HG03520 (cell line): ENCODE measurements at regions not wholly inside any gene's neighbourhood (a gene's known extent, or its start where the extent isn't known, plus 50 kb on each side); places are given as distances from the start of the nearest gene placed in this dataset.
"Not testable (repeated sequence)": the region's sequence is repeated elsewhere in the genome, so short reads cannot be mapped to it uniquely, and the experiment has no call there.

Experiments
- ATAC-seq: cut with Tn5 transposase; IDR thresholded peaks from one replicate; pipeline ENCODE4 v1.9.1; 2021; ENCODE audit warnings: mild to moderate bottlenecking, moderate library complexity; ENCODE audit not compliant: unreplicated experiment

DNA sequence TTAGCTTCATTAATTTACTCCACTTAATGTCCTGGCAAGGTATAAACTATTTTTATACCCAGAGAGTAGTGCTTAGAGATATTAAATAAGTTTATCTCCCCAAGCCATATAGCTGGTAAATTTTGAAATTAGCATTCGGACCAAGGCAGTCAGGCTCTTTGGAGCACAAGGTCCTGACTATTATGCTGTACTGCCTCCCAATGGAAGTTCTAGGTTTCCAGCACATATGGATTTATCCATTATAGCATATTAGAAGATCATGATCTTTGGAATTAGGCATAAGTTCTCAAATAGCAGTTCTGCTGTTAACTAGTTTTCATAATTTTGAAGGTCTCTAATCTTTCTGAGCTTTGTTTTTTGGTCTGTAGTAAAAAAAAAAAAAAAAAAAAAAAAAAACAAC lies 835.3 kb upstream of the EPHA7 start:
- no peak for ATAC-seq

DNA sequence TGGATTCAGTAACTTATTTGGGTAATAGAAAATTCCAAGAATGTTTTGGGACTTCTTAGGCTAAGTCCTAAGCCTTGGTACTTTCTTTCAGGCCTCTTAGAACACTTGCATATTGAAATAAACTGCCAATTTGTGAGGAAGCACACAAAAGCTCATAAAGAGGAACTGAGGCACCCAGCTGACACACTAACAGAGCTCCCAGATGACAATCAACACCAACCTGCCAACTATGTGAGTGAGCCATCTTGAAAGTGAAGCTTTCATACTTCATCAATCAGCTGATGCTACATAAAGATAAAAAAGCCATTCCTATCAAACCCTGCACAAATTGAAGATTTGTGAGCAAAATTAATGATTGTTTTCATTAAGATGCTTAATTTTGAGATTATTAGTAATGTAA lies 832.5 kb upstream of the EPHA7 start:
- no peak for ATAC-seq

DNA sequence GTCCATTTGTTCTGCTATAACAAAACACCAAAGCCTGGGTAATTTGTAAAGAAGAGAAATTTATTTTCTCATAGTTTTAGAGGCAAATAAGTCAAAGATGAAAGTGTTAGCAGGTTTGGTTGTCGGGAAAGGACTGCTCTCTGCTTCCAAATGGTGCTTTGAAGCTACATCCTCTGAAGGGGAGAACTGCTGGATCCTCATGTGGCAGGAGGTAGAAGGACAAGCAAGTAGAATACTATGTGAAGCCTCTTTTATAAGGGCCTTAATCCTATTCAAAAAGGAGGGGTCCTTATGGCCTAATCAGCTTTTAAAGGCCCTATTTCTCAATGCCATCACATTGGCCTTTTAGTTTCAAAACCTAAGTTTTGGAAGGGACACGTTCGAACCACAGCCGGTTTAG lies 826.0 kb upstream of the EPHA7 start:
- ATAC-seq, result no peak

DNA sequence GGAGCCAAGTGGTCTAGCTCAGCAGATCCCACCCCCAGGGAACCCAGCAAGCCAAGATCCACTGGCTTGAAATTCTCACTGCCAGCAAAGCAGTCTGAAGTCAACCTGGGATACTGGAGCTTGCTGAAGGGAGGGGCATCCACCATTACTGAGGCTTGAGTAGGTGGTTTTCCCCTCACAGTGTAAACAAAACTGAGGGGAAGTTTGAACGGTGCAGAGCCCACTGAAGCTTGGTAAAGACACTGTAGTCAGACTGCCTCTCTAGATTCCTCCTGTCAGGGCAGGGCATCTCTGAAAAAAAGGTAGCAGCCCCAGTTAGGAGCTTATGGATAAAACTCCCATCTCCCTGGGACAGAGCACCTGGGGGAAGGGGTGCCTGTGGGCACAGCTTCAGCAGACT lies 819.5 kb upstream of the EPHA7 start:
- no peak for ATAC-seq

DNA sequence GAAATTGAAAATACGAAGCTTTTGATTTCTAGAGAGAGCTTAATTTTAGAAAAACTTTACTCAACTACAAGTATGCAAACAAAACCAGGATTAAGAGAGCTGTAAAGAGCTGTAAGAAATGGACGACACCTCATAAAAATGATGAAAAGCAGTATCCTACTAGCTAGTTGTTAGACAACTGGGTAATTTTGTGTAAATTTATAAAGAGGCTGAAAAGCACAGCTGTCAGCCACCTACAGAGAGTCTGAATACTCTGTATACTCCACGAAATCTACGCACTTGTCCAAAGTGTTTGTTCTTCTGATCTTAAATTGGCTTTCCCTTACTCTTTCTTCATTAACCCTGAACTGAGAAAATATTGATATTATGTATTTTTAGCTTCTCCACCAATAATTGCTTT lies 808.4 kb upstream of the EPHA7 start:
- ATAC-seq, result no peak

DNA sequence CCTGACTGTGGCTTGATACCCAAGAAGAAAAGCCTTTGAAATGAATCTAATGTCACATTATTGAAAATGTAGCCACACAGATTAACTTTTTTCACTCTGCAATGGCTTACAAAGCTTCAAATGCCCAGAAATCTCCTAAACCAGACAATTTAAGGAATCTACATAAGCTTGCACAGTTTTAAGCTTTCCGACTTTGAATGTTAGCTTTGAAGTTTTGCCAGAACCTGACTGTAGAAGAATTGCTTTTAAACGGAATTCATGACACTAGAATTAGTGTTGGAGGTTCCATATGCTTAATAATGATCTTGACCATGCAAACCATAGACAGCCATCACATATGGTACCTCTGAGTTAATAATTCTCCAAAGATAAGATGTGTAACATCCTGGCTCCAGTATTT lies 798.5 kb upstream of the EPHA7 start:
- ATAC-seq, result no peak

DNA sequence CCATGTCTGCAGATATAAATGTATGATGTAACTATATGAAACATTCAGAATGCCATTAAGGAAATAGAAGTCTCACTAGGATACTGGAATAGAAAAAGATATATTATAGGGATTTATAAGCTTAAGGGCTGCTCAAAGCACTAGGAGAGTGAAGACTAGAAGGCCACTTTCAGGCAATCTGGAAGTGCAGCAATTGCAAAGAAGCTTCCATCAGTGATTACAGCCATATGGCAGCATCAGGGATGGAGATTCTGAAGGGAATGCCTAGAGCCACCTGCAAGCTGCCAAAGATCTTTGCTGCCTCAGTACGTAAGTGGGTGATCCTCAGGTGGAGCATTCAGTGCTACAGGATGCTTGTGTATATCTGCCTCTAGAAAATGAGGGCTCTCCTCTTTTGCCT lies 796.2 kb upstream of the EPHA7 start:
- ATAC-seq, result no peak

DNA sequence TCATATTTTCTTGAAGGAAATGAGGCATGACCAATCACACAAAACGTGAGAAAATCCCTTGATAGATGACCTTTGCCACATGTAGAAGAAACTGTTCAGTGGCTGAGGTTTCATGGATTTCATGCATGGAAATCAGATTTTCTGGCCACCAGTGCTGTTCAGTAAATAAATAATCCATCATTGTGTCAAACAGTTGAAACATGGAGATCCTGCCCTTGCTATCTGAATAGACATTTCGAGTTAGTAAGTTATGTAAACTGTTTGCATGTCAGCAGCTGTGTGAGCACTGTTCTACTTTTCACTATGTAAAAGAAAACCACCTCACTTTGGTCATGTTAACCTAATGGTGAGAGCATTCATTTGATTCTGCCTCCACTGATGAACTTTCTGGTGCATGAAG lies 793.9 kb upstream of the EPHA7 start:
- ATAC-seq, result no peak

DNA sequence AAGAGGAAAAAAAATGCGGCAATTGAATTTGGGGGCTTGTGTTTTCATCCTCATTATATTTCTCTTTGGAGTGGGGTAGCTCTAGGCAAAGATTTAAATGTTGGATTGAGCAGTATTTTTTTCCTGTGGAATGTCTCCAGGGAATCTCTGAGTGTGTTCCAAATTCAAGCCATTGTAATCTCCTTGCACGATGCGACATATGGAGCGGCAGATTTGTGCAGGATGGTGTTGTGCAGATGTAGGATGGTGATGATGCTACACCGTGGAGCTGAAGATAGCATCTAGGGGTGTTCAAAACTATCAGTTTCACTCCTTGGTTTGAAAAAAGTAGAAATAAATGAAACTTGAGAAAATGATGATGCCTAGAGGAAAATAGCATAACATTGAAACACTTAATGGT lies 777.5 kb upstream of the EPHA7 start:
- ATAC-seq, result no peak

DNA sequence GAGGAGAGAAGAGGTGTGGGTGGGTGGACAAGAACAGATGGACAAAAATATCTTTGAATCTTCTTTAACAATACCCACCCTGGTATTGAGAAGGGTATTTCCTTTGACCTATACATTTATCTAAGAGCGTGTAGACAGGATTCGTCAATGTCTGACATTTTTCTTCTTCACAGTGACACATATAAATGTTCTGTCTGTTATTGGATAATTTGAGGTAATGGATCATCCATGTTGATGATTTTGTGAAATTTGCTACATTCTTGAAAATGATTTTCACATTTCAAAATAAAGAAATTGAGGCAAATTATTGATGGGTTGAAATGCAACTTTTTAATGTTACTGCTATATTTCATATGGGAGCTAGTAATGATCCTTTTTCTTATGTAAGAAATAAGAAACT lies 770.7 kb upstream of the EPHA7 start:
- no peak for ATAC-seq

DNA sequence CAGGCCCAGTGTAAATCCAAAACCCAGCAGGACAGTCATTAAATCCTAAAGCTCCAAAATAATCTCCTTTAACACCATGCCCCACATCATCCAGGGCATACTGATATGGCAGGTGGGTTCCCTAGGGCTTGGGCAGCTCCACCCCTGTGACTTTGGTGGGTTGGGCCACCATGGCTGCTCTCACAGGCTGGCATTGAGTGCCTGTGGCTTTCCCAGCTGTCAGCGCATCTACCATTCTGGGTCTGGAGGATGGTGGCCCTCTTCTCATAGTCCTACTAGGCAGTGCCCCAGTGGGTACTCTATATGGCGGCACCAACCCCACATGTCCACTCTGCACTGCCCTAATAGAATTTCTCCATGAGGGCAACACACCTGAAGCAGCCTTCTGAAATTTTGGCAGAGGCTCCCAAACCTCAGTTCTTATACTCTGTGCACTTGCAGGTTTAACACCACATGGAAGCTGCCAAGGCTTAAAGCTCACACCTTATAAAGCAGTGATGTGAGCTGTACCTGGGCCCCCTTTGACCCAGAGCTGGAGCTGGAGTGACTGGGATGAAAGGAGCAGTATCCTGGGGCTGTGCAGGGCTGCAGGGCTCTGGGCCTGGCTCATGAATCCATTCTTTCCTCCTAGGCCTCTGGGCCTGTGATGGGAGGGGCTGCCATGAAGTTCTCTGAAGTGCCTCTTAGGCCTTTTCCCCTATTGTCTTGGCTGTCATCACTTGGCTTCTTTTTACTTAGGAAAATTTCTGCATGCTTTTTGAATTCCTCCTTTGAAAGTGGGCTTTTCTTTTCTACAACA lies 765.5 kb upstream of the EPHA7 start:
- no peak for ATAC-seq

DNA sequence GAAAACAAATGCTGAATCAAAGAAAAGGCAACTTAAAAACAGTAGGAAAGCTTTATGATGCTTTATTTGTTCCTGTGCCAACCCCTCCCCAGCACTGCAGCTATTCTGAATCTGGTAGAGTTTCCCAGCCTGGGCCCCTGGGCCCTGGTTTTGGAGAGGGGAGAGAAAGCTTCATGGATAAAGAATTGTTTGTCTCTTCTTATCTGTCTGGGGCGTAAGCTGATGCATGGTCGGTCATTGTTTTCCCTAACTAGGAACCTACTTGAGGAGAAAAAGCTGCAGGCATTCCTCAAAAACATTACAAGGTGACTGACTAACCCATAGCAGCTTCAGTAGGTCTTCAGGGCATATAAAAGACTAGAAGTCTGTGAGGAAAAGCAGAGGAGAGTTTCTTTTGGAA lies 758.1 kb upstream of the EPHA7 start:
- no peak for ATAC-seq

DNA sequence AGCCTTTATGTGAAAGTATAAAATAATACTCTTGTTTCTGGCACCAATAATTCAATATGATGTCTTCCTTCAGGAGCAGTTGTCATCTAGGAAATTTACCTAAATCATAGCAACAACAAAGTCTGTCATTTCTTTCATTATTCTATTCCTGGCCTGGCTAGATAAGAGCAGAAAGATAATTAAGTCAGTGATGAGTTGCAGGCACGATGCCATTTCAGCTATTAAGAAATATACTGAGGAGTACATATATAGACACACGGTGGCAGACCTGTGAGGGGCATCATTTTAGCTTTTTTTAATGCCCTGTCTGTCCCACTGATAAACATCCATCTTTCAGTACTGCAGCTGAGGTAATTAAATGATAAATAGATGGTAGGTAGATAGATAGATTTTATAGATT lies 756.1 kb upstream of the EPHA7 start:
- ATAC-seq, result no peak

DNA sequence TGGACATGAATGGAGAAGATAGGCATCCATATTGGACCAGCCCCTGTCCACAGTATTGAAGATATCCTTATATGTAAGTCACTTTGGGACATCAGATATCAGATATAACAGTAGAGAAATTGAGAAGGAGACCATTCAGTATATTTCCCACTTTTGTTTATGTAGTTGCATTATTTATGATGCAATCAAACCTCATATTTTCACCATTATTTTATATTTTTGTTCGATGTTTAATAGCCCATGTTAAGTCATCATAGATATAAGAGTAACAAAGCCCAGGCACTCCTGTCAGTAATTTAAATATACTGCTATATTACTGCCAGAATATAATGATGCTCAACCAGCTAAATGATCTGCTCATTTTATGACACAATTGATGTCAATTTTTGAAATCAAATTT lies 744.5 kb upstream of the EPHA7 start:
- no peak for ATAC-seq

DNA sequence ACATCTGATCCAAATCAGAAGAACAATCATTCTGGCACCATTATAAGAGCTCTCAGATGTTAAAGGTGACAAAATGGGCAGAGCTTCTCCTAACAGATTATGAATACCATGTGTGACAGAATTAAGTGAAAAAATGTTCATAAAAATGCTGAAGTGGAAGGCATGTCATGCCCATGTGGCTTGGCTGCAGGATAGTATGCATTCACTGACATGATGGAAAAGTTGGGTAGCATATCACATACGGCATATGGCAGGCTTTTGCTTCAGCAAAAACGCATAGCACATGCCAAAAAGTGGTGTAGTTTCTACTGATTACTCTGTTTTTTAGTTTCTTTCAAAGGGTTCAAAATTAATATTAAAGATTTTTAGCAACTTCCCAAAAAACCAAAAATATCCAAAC lies 731.5 kb upstream of the EPHA7 start:
- ATAC-seq, result no peak

DNA sequence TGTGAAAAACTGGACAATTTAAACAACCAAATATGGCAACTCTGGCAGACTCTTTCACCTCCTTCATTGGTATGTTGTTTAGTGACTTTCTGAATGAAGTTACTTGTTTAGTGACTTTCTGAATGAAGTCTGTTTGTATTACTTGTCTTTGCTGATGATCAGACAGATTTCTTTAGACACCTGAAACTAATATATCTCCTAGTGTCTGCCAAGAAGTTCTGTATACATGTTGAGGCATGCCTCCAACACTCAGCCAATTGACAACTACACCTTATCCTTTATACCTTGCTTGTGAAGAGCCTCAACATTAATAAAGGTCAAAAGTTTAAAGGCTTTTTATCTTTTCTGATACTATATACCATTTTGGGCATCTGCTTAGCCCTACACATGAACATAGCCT lies 725.4 kb upstream of the EPHA7 start:
- ATAC-seq, result no peak

DNA sequence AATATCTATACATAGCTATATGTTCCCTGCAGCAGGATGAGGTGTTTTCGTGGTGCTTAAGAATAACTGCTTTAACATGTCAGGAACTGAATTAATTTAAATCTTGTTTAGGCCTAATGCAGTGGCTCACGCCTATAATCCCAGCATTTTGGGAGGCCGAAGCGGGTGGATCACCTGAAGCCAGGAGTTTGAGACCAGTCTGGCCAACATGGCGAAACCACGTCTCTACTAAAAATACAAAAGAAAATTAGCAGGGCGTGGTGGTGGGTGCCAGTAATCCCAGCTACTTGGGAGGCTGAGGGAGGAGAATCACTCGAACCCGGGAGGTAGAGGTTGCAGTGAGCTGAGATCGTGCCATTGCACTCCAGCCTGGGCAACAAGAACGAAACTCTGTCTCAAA lies 717.8 kb upstream of the EPHA7 start:
- not testable (repeated sequence) for ATAC-seq

DNA sequence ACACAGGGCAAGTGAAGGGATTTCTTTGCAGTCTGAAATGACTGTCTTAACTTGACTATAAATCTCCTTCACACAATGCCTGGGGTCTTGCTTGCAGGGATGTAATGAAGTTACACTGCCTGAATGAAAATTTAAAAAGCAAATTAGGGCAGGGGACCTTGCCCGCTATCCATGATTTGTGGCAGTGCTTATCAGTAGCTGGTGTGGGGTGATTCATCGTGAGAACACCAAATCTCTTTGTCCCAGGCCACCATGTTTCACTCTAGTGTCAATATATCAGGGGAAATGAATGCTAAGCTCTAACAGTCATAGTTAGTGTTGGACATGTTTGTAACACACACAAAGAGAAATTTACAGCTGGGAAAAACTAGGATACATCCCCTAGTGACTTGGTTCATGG lies 713.7 kb upstream of the EPHA7 start:
- no peak for ATAC-seq

DNA sequence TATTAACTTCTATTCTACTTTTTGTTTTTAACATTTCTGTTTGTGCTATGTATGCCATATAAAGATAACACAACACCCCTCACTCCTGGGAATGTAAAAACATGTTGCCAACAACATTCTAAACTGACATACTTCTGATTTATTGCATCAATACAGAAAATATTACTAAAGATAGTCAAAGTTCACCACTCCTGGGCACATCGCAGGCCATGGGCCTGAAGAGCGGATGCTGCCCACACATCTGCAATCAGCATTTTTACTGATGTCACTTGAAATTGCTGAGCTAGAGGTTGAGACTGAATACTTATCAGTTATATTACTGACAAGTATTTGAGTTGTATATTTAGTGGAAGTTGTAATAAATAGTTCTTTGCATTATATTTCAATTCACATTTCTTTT lies 711.9 kb upstream of the EPHA7 start:
- no peak for ATAC-seq

DNA sequence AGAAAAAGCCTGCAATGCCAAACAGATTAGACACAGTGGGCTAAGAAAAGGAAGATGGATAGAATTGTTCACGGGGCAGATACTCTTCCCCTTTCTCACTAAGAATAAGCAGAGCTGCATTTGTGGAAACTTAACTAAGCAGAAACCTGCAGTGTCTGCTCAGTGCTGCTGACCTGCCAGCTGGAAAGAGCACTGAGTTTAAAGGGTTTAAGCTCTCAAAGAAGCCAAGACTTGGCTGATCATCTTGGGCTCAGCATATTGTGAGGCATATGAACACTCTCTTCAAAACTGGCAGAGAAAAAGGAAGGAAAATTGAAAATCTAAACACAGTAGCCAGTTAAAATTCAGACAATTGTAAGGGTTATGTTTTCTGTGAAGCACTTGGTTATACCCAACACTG lies 711.1 kb upstream of the EPHA7 start:
- no peak for ATAC-seq

DNA sequence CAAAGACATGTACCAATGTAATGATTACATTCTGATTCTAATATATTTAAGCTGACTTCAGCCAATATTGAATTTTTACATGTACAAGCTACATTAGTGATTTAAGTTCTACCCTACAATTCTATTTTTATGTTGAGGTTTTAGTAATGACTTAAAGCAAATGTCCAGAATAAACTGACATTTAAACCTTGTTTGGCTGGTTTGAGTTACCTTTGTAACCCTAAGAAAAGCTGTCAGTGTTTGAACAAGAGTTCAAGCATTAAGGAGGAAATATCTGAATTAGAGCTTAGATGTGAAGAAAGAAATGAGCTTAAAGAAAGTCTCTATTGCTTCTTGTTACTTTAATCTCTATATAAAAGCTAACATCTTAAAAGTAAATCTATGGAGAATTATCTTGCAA lies 710.6 kb upstream of the EPHA7 start:
- ATAC-seq, result no peak

DNA sequence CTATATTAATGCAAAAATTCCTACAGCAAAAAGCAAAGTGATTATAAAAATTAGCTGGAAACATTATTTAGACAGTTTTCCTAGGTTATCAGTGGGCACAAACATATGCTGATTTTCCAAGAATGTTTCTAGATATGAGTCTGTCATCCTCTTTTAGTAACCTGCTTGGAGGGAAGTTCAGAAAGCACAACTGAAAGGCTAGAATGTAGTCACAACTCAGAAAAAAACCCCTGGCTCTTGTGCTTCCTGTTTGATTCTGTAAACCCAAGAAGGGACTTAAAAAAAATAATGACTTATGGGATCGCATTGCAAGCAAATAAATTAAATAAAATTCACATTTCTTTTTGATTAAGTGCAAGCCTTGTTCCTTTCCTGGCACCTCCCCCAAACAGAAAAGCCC lies 708.4 kb upstream of the EPHA7 start:
- no peak for ATAC-seq

DNA sequence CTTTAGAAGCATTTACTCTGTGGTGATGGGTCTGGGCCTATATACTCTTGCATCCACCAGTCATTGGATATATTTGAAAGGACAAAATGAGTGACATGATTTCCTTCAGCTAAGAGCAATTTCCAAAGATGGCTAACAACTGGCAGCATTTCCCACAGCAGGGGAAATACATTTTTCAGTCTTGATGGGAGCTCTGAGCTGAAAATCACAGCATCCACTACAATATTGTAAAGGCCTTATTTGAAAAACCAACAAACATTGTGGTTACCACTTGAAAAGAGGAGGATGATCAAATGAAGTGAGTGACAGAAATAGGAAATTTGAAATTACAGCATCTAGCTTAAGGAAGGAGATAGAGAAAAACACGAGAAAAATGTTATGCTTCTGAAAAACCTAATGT lies 705.0 kb upstream of the EPHA7 start:
- ATAC-seq, result no peak
